Endometrium (tissue), 2 donors: ENCODE measurements at regions not wholly inside any gene's neighbourhood (a gene's known extent, or its start where the extent isn't known, plus 50 kb on each side); places are given as distances from the start of the nearest gene placed in this dataset.
"Not testable (repeated sequence)": the region's sequence is repeated elsewhere in the genome, so short reads cannot be mapped to it uniquely, and the experiment has no call there.

Source experiments
- FAIRE-seq: peaks from 2 replicates; lab custom pipeline; 2012; peaks lifted over from hg19 to GRCh38; lab: Jason Lieb, UNC
- donor health status: control.
- donor health status: control.

DNA sequence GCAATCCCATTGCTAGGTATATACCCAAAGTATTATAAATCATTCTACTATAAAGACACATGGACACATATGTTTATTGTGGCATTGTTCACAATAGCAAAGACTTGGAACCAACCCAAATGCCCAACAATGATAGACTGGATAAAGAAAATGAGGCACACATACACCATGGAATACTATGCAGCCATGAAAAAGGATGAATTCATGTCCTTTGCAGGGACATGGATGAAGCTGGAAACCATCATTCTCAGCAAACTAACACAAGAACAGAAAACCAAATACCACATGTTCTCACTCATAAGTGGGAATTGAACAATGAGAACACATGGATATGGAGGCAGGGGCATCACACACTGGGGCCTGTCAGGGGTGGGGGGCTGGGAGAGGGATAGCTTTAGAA is 249.4 kb downstream of the UBE3D start:
- not testable (repeated sequence) for FAIRE-seq

DNA sequence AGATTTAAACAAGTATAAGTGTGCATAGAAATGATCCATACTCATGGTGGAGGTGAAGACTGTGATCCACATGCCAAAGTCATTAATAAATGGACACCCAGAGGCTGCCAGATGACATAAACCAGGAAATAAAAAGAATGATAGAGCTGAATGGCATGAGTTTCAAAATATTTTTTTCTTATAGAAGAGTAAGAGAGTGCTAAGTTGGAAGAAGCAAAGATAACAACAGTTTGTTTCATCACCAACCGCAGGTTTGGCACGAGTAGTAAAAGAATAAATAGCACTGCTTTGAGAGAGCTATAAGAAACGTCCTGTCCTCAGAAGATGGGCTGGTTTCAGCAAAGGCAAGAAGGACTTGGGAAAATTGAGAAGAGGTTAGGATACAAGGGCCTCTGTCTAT is 246.9 kb downstream of the UBE3D start:
- no peak for FAIRE-seq

DNA sequence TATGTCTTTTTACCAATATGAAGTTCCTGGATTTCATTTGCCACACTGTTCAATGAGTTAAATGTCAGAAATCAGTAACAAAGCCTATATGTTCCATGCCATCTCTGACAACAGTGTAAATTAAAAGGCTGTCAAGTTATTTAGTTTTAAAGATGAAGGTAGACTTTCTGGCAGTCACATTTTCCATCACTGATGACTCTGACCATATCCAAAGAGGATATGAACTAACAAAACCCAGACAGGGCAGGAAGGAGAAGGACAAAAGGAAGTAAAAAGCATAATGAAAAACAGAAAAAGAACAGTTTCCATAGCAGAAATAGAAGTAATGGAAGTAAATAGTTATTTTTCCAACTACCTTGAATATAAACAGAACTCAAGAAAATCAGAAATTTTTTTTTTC is 242.3 kb downstream of the UBE3D start:
- FAIRE-seq, result no peak

DNA sequence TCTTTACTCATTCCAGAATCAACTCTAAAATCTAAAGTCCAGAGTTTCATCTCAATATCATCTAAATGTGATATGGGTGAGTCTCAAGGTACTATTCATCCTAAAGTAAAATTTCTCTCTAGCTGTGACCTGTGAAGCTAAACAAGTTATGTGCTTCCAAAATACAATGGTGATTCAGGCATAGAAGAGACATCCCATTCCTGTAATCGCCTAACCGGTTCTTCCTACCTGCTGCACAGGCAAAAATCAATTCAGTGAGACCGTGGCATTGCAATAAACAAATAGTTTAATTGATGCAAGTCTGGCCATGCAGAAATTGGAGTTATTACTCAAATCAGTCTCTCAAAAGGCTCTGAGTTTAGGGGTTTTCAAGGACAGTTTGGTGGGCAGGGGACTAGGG is 232.8 kb downstream of the UBE3D start:
- FAIRE-seq, result no peak

DNA sequence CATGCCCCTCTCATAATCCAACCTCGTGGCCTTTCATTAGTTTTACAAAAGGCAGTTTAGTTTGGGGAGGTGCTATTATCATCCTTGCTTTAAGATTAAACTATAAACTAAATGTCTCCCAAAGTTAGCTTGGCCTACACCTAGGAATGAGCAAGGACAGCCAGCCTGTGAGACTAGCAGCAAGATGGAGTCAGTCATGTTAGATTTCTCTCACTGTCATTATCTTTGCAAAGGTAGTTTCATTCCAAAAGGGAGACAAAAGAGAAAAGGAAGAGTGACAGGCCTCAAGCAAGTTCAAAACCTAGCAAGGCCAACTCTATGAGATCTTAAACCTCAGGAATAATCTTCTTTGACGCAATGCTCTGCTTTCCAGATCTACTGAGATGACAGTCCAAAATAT is 232.2 kb downstream of the UBE3D start:
- no peak for FAIRE-seq

DNA sequence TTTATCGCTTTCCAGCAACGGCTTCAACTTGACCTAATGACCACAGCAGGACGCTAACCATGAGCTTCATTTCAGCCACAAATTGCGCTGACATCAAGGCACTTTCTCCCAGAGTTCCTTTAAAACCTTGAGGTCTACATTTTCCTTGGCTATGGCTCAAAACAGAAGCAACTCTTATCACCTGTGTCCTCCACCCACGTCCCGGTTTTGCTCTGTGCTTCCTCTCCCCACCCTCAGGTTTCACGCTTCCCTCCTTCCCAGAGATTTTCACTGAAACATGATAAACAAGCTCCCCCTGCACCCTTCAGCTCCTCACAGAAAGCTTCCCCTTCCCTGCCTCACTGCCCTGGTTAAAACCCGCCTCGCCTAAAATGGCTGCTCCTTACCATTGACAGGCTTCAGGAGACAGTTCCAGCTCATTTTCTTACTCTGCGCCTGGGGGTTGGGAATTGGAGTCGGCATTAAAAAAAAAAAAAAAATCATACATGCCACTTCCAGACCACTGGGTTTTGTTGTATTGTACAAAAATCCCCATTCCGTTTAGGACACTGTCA is 229.5 kb downstream of the UBE3D start:
- FAIRE-seq, result no peak

DNA sequence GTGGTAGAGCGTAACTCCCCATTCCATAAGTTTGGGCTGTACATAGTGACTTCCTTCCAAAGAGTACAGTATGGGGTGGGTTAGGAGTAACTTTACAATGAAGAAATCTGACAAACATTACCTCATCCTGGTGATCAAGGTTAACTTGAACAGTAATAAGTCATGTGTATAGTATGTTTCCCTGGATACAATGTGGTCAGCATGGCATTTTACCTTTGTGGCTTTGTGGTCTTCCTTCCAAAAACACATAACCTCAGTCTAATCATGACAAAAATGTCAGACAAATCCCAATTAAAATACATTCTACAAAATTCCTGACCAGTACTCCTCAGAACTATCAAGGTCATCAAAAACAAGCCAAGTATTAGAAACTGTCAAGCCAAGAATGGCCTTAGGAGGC is 225.1 kb downstream of the UBE3D start:
- FAIRE-seq, result no peak

DNA sequence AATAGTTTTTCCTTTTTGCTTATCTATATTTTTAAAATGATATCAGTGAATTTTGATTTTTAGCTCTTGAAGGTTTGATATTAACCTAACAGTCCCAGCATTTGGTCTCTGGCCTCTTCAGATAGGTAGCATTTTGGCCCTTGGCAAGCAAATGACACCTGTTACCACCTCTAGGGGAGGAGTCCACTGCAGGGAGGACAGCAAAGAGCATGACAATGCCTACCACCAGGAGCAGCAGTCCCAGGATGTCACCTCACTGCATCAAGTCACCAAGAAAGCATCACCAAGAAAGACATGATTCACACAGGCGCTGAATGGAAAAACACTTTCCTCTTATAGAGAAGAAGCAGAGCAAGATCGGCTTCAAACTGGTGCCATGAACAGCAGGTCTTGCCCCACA is 224.3 kb downstream of the UBE3D start:
- no peak for FAIRE-seq
